SK-N-SH (cell line): ENCODE measurements at regions not wholly inside any gene's neighbourhood (a gene's known extent, or its start where the extent isn't known, plus 50 kb on each side); places are given as distances from the start of the nearest gene placed in this dataset.

ENCODE experiments used
- CTCF ChIA-PET: fragments of 300-600, 350-600 bp; formaldehyde crosslinking; extraction: SDS; loops from one replicate; lab custom pipeline; 2021; lab: Yijun Ruan, JAX
- POLR2A ChIA-PET: fragments of 350-600 bp; sonication (Branson Sonifier 250); formaldehyde crosslinking; extraction: SDS; loops from one replicate; lab custom pipeline; 2020; ENCODE audit warnings: antibody characterized with exemption, inconsistent platforms; lab: Yijun Ruan, JAX
- DNase-seq: peaks from one replicate; pipeline ENCODE4 v3.0.0; 2012
- H2AFZ ChIP-seq: fragments of 200-600 bp; sonication (generic); 2 replicates; pipeline ENCODE4 v1.8.1; 2016; ENCODE audit warnings: antibody characterized with exemption, mild to moderate bottlenecking, low read depth
- H3F3A ChIP-seq: fragments of 200-600 bp; sonication (generic); replicated peaks from 2 replicates; pipeline ENCODE3; 2016; ENCODE audit warnings: antibody characterized with exemption, mild to moderate bottlenecking; ENCODE audit not compliant: insufficient read depth
- H3K27ac ChIP-seq, 2 experiments: fragments of 200-500 bp in 1 of 2; fragments of 200-600 bp in 1 of 2; sonication (Bioruptor generic) in 1 of 2; sonication (generic), shearing (Covaris generic) in 1 of 2; 2 replicates each; pipeline versions ENCODE4 v1.5.1 to v1.6.1; 2014 to 2016; ENCODE audit warnings: low read depth in 2 of 2, inconsistent platforms in 1 of 2, low read length in 1 of 2, mild to moderate bottlenecking in 1 of 2, mixed read lengths in 1 of 2
- H3K27me3 ChIP-seq: fragments of 200-600 bp; sonication (generic), shearing (Covaris generic); 2 replicates; pipeline ENCODE4 v1.6.1; 2016; ENCODE audit warnings: mixed run types; ENCODE audit not compliant: insufficient read depth
- H3K36me3 ChIP-seq, 2 experiments: fragments of 200-500 bp in 1 of 2; fragments of 200-600 bp in 1 of 2; sonication (Bioruptor generic) in 1 of 2; sonication (generic) in 1 of 2; replicated peaks in 1 of 2; 2 replicates each; pipeline versions ENCODE3 to v1.5.1; 2014 to 2016; ENCODE audit warnings: low read length in 1 of 2, mild to moderate bottlenecking in 1 of 2; ENCODE audit not compliant: insufficient read depth in 2 of 2, control insufficient read depth in 1 of 2
- H3K4me1 ChIP-seq, 2 experiments: fragments of 200-500 bp in 1 of 2; fragments of 200-600 bp in 1 of 2; sonication (Bioruptor generic) in 1 of 2; sonication (generic), shearing (Covaris generic) in 1 of 2; 2 replicates each; pipeline versions ENCODE4 v1.5.1 to v1.6.1; 2014 to 2016; ENCODE audit warnings: low read depth in 1 of 2, low read length in 1 of 2, mixed run types in 1 of 2; ENCODE audit not compliant: insufficient read depth in 2 of 2, control insufficient read depth in 1 of 2
- H3K4me2 ChIP-seq: fragments of 200-600 bp; sonication (generic), shearing (Covaris generic); 2 replicates; pipeline ENCODE4 v1.6.1; 2017; ENCODE audit warnings: mixed run types
- H3K4me3 ChIP-seq, 2 experiments: fragments of 200-500 bp in 1 of 2; fragments of 200-600 bp in 1 of 2; sonication (Bioruptor generic) in 1 of 2; sonication (generic), shearing (Covaris generic) in 1 of 2; 2 replicates each; pipeline versions ENCODE4 v1.5.1 to v1.8.1; 2014 to 2016; ENCODE audit warnings: low read depth in 2 of 2, inconsistent platforms in 1 of 2, low read length in 1 of 2, mild to moderate bottlenecking in 1 of 2, mixed read lengths in 1 of 2, moderate library complexity in 1 of 2
- H3K79me2 ChIP-seq: fragments of 200-600 bp; sonication (generic); 2 replicates; pipeline ENCODE4 v1.8.1; 2017; ENCODE audit warnings: mild to moderate bottlenecking; ENCODE audit not compliant: insufficient read depth
- H3K9ac ChIP-seq: fragments of 200-600 bp; sonication (generic); 2 replicates; pipeline ENCODE4 v1.6.1; 2017; ENCODE audit warnings: mixed run types
- H3K9me2 ChIP-seq: fragments of 200-600 bp; sonication (generic); 2 replicates; pipeline ENCODE4 v1.6.1; 2017; ENCODE audit warnings: mixed run types
- H3K9me3 ChIP-seq: fragments of 200-600 bp; sonication (generic); 2 replicates; pipeline ENCODE4 v1.6.1; 2017; ENCODE audit warnings: mixed run types, mild to moderate bottlenecking, moderate library complexity
- H4K20me1 ChIP-seq: fragments of 200-600 bp; sonication (generic); 2 replicates; pipeline ENCODE4 v1.6.1; 2017; ENCODE audit warnings: mild to moderate bottlenecking, mixed run types; ENCODE audit not compliant: insufficient read depth
- ELF1 ChIP-seq: IDR thresholded peaks from 2 replicates; pipeline ENCODE4 v1.4.0; 2012
- EP300 ChIP-seq, 2 experiments: IDR thresholded peaks; 2 replicates each; pipeline versions ENCODE4 v1.4.0 to v1.6.1; 2012; ENCODE audit warnings: borderline replicate concordance in 1 of 2, low read depth in 1 of 2, low read length in 1 of 2
- EZH2phosphoT487 ChIP-seq: fragments of 200-600 bp; sonication (generic); IDR thresholded peaks from 2 replicates; pipeline ENCODE4 v1.6.1; 2017; ENCODE audit warnings: low read depth, mixed run types, mild to moderate bottlenecking, antibody characterized with exemption, moderate library complexity, borderline replicate concordance
- NRF1 ChIP-seq: IDR thresholded peaks from 2 replicates; pipeline ENCODE4 v1.6.1; 2012; ENCODE audit warnings: low read depth, mild to moderate bottlenecking, low read length
- POLR2AphosphoS5 ChIP-seq: IDR thresholded peaks from 2 replicates; pipeline ENCODE4 v1.6.1; 2012; ENCODE audit warnings: low read depth, low read length
- RFX5 ChIP-seq: IDR thresholded peaks from 2 replicates; pipeline ENCODE4 v1.6.1; 2012; ENCODE audit warnings: mild to moderate bottlenecking, improper control_type of control experiment, low read length
- SMC3 ChIP-seq: IDR thresholded peaks from 2 replicates; pipeline ENCODE4 v1.6.1; 2012; ENCODE audit warnings: low read depth, low read length, improper control_type of control experiment
- USF1 ChIP-seq: IDR thresholded peaks from 2 replicates; pipeline ENCODE4 v1.4.0; 2012; ENCODE audit warnings: low read depth, borderline replicate concordance
- USF2 ChIP-seq: fragments of 150-350 bp; IDR thresholded peaks from 2 replicates; pipeline ENCODE4 v1.6.1; 2017; ENCODE audit warnings: antibody characterized with exemption, low read length, low read depth, borderline replicate concordance
- ZBTB33 ChIP-seq: IDR thresholded peaks from 2 replicates; pipeline ENCODE4 v1.4.0; 2012; ENCODE audit warnings: low read depth, borderline replicate concordance
- WGBS: methylation state at CpG from one replicate; pipeline ENCODE4 v1.1.6; 2017; ENCODE audit warnings: low lambda C conversion rate; 5-methylcytosine and 5-hydroxymethylcytosine counted together
- TF ChIP-seq, protein P1 (sequence below): IDR thresholded peaks from 2 replicates; pipeline ENCODE4 v1.6.1; 2012; ENCODE audit warnings: mild to moderate bottlenecking, low read depth, low read length, moderate library complexity
- TF ChIP-seq, protein P2 (sequence below): IDR thresholded peaks from 2 replicates; pipeline ENCODE4 v1.4.0; 2012; ENCODE audit warnings: low read depth

DNA sequence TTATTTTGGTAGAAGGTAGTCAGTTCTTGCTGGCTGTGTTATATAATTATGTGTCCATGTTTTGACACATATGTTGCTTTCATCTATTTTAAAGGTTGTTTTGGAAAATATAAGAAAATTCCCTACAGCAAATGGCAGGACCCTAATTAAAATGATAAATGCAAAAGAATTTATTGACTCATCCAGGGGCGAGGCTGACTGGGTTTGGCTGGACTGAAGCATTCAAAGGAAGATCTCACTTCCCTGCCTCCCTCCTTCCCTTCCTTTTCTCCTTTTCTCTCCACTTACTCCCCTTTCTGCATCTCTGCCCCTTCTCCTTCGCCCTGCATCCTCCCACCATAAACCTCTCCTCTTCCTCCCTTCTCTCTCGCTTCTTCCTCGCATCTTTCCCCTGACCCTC lies 129.6 kb downstream of the SNAPC1 start:
- H3K36me3 ChIP-seq = no peaks in the 10 kb centered on the region
- CTCF ChIA-PET = interaction anchor here (4.8 kb wide), 1 partner anchor 235 kb away, joined by 32 read pairs; no protein-coding TSS in a partner anchor
- WGBS = 48% methylated on average over 4 of the region's 4 CpGs

More for the DNA sequence above, 129.6 kb downstream of the SNAPC1 start:
- H3K4me1 ChIP-seq = no peaks in the 10 kb centered on the region
- TF ChIP-seq ZBTB33 (no peak), EZH2phosphoT487 (no peak), SMC3 (no peak), EP300 (IDR thresholded peaks at IDR 0.05; ENCODE audit: borderline replicate concordance in 1 of 2, low read depth in 1 of 2, low read length in 1 of 2) (no peak), ELF1 (no peak), POLR2AphosphoS5 (no peak), RFX5 (no peak), USF1 (no peak), NRF1 (no peak), USF2 (no peak)
- TF ChIP-seq, protein P1, sequence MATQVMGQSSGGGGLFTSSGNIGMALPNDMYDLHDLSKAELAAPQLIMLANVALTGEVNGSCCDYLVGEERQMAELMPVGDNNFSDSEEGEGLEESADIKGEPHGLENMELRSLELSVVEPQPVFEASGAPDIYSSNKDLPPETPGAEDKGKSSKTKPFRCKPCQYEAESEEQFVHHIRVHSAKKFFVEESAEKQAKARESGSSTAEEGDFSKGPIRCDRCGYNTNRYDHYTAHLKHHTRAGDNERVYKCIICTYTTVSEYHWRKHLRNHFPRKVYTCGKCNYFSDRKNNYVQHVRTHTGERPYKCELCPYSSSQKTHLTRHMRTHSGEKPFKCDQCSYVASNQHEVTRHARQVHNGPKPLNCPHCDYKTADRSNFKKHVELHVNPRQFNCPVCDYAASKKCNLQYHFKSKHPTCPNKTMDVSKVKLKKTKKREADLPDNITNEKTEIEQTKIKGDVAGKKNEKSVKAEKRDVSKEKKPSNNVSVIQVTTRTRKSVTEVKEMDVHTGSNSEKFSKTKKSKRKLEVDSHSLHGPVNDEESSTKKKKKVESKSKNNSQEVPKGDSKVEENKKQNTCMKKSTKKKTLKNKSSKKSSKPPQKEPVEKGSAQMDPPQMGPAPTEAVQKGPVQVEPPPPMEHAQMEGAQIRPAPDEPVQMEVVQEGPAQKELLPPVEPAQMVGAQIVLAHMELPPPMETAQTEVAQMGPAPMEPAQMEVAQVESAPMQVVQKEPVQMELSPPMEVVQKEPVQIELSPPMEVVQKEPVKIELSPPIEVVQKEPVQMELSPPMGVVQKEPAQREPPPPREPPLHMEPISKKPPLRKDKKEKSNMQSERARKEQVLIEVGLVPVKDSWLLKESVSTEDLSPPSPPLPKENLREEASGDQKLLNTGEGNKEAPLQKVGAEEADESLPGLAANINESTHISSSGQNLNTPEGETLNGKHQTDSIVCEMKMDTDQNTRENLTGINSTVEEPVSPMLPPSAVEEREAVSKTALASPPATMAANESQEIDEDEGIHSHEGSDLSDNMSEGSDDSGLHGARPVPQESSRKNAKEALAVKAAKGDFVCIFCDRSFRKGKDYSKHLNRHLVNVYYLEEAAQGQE = no peak
- TF ChIP-seq, protein P2, sequence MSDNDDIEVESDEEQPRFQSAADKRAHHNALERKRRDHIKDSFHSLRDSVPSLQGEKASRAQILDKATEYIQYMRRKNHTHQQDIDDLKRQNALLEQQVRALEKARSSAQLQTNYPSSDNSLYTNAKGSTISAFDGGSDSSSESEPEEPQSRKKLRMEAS = no peak
- TF ChIP-seq, all 33 proteins: peak for 0
- Histone ChIP-seq H3K4me2 (no peak overlapping the region), H2AFZ (no peak overlapping the region), H3K27me3 (peaks cover 12% of the 10 kb centered on the region; the same call in 1 of the 2 replicates), H3K27ac (no peak overlapping the region), H3K4me3 (no peak overlapping the region), H3K9me2 (no peaks in the 10 kb centered on the region), H3F3A (no peaks in the 10 kb centered on the region), H3K9me3 (no peaks in the 10 kb centered on the region), H3K79me2 (no peaks in the 10 kb centered on the region), H3K9ac (no peak overlapping the region), H4K20me1 (no peaks in the 10 kb centered on the region)
- DNase-seq = no peak
- POLR2A ChIA-PET = no interaction called here
